DND-41 (cell line): ENCODE measurements at regions not wholly inside any gene's neighbourhood (a gene's known extent, or its start where the extent isn't known, plus 50 kb on each side); places are given as distances from the start of the nearest gene placed in this dataset.

ENCODE experiments used
- ATAC-seq: fragments of 200-7000 bp; cut with Tn5 transposase; 3 replicates; pipeline ENCODE4 v1.9.1; 2021; ENCODE audit warnings: low read depth; ENCODE audit not compliant: insufficient read depth
- DNase-seq: peaks from one replicate; pipeline ENCODE4 v3.0.0-alpha.2; 2020
- H2AFZ ChIP-seq: 2 replicates; pipeline ENCODE4 v1.6.0; 2012; ENCODE audit warnings: low read depth, low read length
- H3K27ac ChIP-seq: 2 replicates; pipeline ENCODE4 v1.5.1; 2012; ENCODE audit warnings: low read length, inconsistent platforms
- H3K27me3 ChIP-seq: fragments of 200-600 bp; sonication (generic); 2 replicates; pipeline ENCODE4 v1.6.0; 2012; ENCODE audit warnings: low read length, mild to moderate bottlenecking, inconsistent platforms; ENCODE audit not compliant: insufficient read depth, poor library complexity
- H3K36me3 ChIP-seq: 2 replicates; pipeline ENCODE4 v1.5.1; 2012; ENCODE audit warnings: low read length, inconsistent platforms; ENCODE audit not compliant: insufficient read depth
- H3K4me1 ChIP-seq: 2 replicates; pipeline ENCODE4 v1.5.1; 2012; ENCODE audit warnings: mild to moderate bottlenecking, low read length; ENCODE audit not compliant: insufficient read depth
- H3K4me2 ChIP-seq: 2 replicates; pipeline ENCODE4 v1.6.0; 2012; ENCODE audit warnings: mild to moderate bottlenecking, moderate library complexity, low read length, inconsistent platforms; ENCODE audit not compliant: insufficient read depth
- H3K4me3 ChIP-seq, 2 experiments: fragments of 200-600 bp in 1 of 2; shearing (Covaris generic) in 1 of 2; 2 replicates each; pipeline ENCODE4 v1.5.1; 2012 to 2016; ENCODE audit warnings: inconsistent platforms in 2 of 2, low read length in 2 of 2, mild to moderate bottlenecking in 2 of 2, low read depth in 1 of 2, moderate library complexity in 1 of 2
- H3K79me2 ChIP-seq: 2 replicates; pipeline ENCODE4 v1.6.0; 2012; ENCODE audit warnings: low read length, inconsistent platforms; ENCODE audit not compliant: insufficient read depth
- H3K9ac ChIP-seq: 2 replicates; pipeline ENCODE4 v1.6.0; 2012; ENCODE audit warnings: low read depth, mild to moderate bottlenecking, inconsistent platforms, low read length, moderate library complexity
- H3K9me3 ChIP-seq: 2 replicates; pipeline ENCODE4 v1.5.1; 2012; ENCODE audit warnings: low read length, moderate library complexity, mild to moderate bottlenecking, inconsistent platforms; ENCODE audit not compliant: insufficient read depth, severe bottlenecking
- H4K20me1 ChIP-seq: 2 replicates; pipeline ENCODE4 v1.6.0; 2012; ENCODE audit warnings: low read length; ENCODE audit not compliant: insufficient read depth
- CTCF ChIP-seq: IDR thresholded peaks from 2 replicates; pipeline ENCODE4 v1.5.1; 2012; ENCODE audit warnings: borderline replicate concordance, low read length, moderate library complexity, mild to moderate bottlenecking; ENCODE audit not compliant: poor library complexity, severe bottlenecking; ENCODE audit errors: extremely low read depth
- EZH2 ChIP-seq: IDR thresholded peaks from 3 replicates; pipeline ENCODE4 v1.6.1; 2012; ENCODE audit warnings: borderline replicate concordance, low read depth, mild to moderate bottlenecking, moderate library complexity, low read length, inconsistent platforms; ENCODE audit not compliant: severe bottlenecking

- Histone ChIP-seq H3K9me3 (no peaks in the 10 kb centered on the region), H2AFZ (no peak overlapping the region), H3K79me2 (no peaks in the 10 kb centered on the region), H3K27me3 (no peaks in the 10 kb centered on the region), H3K4me3 (no peak overlapping the region), H3K36me3 (no peaks in the 10 kb centered on the region), H3K4me2 (no peak overlapping the region), H3K27ac (no peak overlapping the region), H3K4me1 (no peaks in the 10 kb centered on the region), H4K20me1 (no peaks in the 10 kb centered on the region), H3K9ac (no peak overlapping the region)
- no peak for DNase-seq
- ATAC-seq: no peak
- TF ChIP-seq CTCF (no peak), EZH2 (no peak)
Observed at GRCh38 chr14:80117876-80118275, 93.4 kb downstream of the DIO2 start.

GRCh38 chr14:80116157-80116556, 95.1 kb downstream of the DIO2 start:
- H3K9ac ChIP-seq: no peak overlapping the region
- TF ChIP-seq CTCF: no peak
- TF ChIP-seq EZH2: no peak
- H3K79me2 ChIP-seq: no peaks in the 10 kb centered on the region
- no peak overlapping the region for H3K4me3 ChIP-seq
- no peak overlapping the region for H3K27ac ChIP-seq
- no peaks in the 10 kb centered on the region for H3K36me3 ChIP-seq
- H4K20me1 ChIP-seq: no peaks in the 10 kb centered on the region
- H3K9me3 ChIP-seq: no peaks in the 10 kb centered on the region
- H2AFZ ChIP-seq: no peak overlapping the region
- ATAC-seq (no peak), DNase-seq (no peak)
- no peak overlapping the region for H3K4me2 ChIP-seq
- H3K4me1 ChIP-seq: no peaks in the 10 kb centered on the region
- H3K27me3 ChIP-seq: no peaks in the 10 kb centered on the region

- Histone ChIP-seq H3K27ac (no peak overlapping the region), H3K9ac (no peak overlapping the region), H4K20me1 (no peaks in the 10 kb centered on the region), H3K27me3 (no peaks in the 10 kb centered on the region), H3K9me3 (no peaks in the 10 kb centered on the region), H3K36me3 (no peaks in the 10 kb centered on the region), H3K79me2 (no peaks in the 10 kb centered on the region), H3K4me1 (no peaks in the 10 kb centered on the region), H3K4me3 (no peak overlapping the region), H3K4me2 (no peak overlapping the region), H2AFZ (no peak overlapping the region)
- DNase-seq (no peak), ATAC-seq (no peak)
- TF ChIP-seq CTCF (no peak), EZH2 (no peak)
Observed at GRCh38 chr14:80110721-80111120, 100.6 kb downstream of the DIO2 start.

- Histone ChIP-seq H3K4me1 (no peaks in the 10 kb centered on the region), H3K4me2 (no peak overlapping the region), H4K20me1 (no peaks in the 10 kb centered on the region), H2AFZ (no peak overlapping the region), H3K27me3 (no peaks in the 10 kb centered on the region), H3K9ac (no peak overlapping the region), H3K79me2 (no peaks in the 10 kb centered on the region), H3K9me3 (no peaks in the 10 kb centered on the region), H3K36me3 (no peaks in the 10 kb centered on the region), H3K4me3 (no peak overlapping the region), H3K27ac (no peak overlapping the region)
- ATAC-seq: no peak
- no peak for DNase-seq
- no peak for TF ChIP-seq EZH2
- no peak for TF ChIP-seq CTCF
Observed at GRCh38 chr14:80109055-80109454, 102.2 kb downstream of the DIO2 start.
